Fibroblast of the aortic adventitia (primary cell): ENCODE measurements at regions not wholly inside any gene's neighbourhood (a gene's known extent, or its start where the extent isn't known, plus 50 kb on each side); places are given as distances from the start of the nearest gene placed in this dataset.

ENCODE experiments used
- DNase-seq: peaks from one replicate; pipeline ENCODE4 v3.0.0-alpha.2; 2010; ENCODE audit warnings: low read depth
- H3K4me3 ChIP-seq: 2 replicates; pipeline ENCODE4 v1.5.1; 2011; ENCODE audit warnings: low read depth, mild to moderate bottlenecking, control low read depth, low read length, moderate library complexity
- CTCF ChIP-seq: IDR thresholded peaks from 2 replicates; pipeline ENCODE4 v1.5.1; 2011; ENCODE audit warnings: mild to moderate bottlenecking, low read length, control low read depth, inconsistent platforms; ENCODE audit not compliant: insufficient read depth

- H3K4me3 ChIP-seq, result no peak overlapping the region
- no peak for TF ChIP-seq CTCF
- DNase-seq, result no peak
These were observed 251.5 kb downstream of the OPA1 start for GRCh38 chr3:193844472-193844871.

- H3K4me3 ChIP-seq, result no peak overlapping the region
- DNase-seq, result no peak
- no peak for TF ChIP-seq CTCF
These were observed 252.1 kb downstream of the OPA1 start for GRCh38 chr3:193845144-193845543.

- TF ChIP-seq CTCF, result no peak
- H3K4me3 ChIP-seq, result no peak overlapping the region
- no peak for DNase-seq
These were observed 253.6 kb downstream of the OPA1 start for GRCh38 chr3:193846569-193846968.

GRCh38 chr3:193847402-193847801, 254.4 kb downstream of the OPA1 start:
- TF ChIP-seq CTCF, result no peak

GRCh38 chr3:193848547-193848946, 255.5 kb downstream of the OPA1 start:
- TF ChIP-seq CTCF, result no peak
- no peak for DNase-seq
- H3K4me3 ChIP-seq, result no peak overlapping the region

More at GRCh38 chr3:193847402-193847801, 254.4 kb downstream of the OPA1 start:
- DNase-seq, result no peak
- no peak overlapping the region for H3K4me3 ChIP-seq

GRCh38 chr3:193850084-193850619, 257.1 kb downstream of the OPA1 start:
- no peak for TF ChIP-seq CTCF
- no peak overlapping the region for H3K4me3 ChIP-seq
- DNase-seq, result no peak

- TF ChIP-seq CTCF, result no peak
- no peak for DNase-seq
- H3K4me3 ChIP-seq, result no peak overlapping the region
These were observed 258.4 kb downstream of the OPA1 start for GRCh38 chr3:193851428-193851847.
